ENCODE measurements at regions not wholly inside any gene's neighbourhood (a gene's known extent, or its start where the extent isn't known, plus 50 kb on each side); places are given as distances from the start of the nearest gene placed in this dataset.

GRCh38 chr1:94325377-94326302 is 88.3 kb upstream of the ARHGAP29 start:
- DNase-seq: no peak

DNA sequence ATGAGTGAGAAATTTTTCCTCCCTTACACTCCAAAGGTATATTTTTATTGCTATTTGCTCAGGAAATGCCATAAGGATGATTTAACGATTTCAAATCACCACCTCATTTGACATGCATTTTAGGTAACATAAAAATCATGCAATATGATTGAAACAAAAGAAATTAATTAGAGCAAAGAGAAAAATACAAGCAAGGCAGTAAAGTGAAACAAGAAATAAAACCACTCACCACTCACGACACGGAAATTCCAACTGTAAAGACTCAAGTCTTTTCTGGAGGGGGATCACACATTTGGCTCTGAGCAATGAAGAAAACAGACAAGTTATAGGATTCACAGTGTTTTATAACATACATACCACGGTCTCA is 86.8 kb upstream of the ARHGAP29 start:
- no peak for DNase-seq

DNA sequence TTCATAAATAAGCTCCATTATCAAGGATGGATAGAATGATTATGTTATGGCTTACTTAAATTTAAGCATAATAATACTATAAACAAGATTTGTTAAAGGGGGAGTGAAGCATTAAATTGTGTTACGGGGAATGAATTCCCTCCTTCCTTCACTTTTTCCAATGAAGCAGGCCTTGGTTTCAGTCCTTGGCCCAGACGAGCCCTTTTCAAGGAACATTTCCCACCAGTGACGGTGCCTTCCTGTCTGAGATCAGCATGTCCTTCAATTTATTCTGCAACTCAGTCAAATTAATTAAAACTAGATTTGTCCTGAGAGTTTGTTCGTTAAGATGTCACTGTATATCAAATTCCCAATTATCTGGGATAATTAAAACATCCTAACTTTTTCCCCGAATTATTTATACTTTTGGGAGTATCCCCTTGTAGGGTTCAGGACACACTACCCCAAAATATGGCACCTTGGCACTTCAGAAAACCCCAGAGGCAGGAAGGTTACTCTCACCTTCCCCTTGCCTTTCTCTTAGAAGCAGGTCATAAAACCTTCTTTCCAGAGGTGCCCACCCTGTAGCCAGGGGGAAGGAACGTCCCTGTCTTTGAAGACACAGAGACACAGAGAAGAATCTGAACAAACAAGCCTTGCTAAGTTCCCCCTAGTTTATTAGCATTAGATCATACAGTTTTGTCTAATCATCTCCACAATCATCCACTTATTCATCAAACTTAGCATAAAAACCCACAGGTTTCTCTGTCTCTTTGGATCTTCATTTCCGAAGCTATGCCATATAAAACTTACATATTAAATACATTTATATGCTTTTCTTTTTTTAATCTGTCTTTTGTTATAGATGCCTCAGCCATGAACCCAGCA is 86.2 kb upstream of the ARHGAP29 start:
- DNase-seq: no peak

DNA sequence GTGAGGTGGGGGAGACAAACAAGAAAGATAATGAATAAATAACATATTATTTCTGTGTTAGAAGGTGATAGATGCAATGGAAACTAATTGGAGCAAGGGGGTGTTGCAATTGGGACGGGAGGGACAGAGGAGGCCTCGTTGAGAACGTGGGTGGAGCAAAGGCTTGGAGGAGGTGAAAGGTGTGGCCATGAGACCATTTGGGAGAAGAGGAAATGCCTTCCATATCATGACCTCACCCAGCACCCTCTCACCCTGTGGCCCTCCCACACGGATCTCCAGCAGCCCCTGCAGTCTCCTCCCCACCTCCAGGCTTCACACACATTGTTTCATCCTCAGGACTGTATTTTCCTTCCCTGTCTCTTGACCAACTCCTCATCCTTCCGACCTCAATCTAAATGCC is 85.3 kb upstream of the ARHGAP29 start:
- no peak for DNase-seq

DNA sequence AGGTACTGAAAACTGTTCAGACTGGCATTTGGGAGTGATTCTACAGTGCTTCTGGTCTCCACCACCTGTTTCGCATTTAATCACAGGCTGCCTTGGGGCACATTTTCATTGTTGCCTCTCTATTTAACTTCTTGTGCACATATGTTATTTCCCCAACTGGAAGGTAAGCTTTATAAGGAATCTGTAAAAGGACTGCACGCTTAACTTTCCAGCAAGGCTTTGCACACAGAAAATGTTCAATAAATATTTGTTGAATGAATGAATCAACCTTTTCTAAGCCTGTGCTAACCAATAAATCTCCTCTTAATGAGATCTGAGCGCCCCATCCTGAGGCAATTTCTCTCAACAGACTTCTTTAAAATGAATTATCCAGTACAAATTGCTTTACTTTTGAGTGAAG is 84.3 kb upstream of the ARHGAP29 start:
- DNase-seq: no peak

- DNase-seq: no peak
Measured at GRCh38 chr1:94319319-94320102, 82.1 kb upstream of the ARHGAP29 start.

- DNase-seq: no peak
Measured at GRCh38 chr1:94318505-94319030, 81.2 kb upstream of the ARHGAP29 start.

GRCh38 chr1:94317790-94318188 is 80.4 kb upstream of the ARHGAP29 start:
- no peak for DNase-seq

- no peak for DNase-seq
Measured at GRCh38 chr1:94316836-94317789, 79.7 kb upstream of the ARHGAP29 start.

GRCh38 chr1:94316183-94316582 is 78.8 kb upstream of the ARHGAP29 start:
- DNase-seq: no peak

DNA sequence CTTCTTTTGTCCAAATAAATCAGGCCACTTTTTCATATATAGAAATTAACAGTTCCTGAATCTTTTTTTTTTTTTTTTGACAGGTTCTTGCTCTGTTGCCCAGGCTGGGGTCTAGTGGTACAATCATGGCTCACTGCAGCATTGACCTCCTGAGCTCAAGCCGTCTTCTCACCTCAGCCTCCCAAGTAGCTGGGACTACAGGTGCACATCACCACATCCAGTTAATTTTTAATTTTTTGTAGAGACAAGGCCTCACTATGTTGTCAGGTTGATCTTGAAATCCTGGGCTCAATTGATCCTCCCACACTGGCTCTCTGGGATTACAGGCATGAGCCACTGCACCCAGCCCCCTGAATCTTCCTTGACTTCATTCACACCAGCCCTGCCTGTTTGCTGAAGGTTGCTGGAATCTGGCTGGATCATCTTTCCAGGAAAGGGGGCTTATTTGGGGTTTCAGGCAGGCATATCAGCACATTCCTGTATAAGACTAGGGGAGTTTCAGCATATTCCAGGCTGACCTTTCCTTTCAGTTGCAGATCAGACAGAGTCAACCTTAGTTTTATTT is 78.2 kb upstream of the ARHGAP29 start:
- DNase-seq: no peak

DNA sequence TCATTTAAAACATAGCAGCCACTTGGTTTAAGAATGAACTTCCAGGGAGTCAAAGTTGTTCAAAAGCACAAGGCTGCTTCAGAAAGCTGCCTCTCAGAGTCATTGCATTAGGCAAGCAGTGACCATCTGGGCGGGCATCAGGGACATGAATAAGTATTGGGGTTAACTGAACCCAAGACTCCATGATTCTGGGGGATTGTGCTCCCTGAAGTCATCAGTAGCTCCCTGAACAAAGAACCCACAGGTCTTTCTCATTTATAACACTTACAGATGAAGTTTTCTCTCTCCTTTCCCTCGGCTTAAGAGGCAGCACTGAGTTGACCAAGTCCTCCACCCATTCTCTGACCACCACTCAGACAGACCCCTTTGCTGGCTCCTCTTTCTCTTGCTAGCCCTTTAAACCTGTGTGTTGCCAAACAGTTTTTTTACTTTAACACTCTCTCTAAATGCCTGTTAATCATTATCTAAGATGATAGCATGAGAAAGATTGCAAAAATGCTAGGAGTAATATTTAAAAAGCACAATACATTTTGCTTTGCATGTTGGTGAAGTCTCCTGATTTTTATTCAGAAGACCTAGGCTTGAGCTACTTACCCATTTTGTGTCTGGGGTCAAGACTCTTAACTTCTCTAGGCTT is 77.0 kb upstream of the ARHGAP29 start:
- DNase-seq: no peak

DNA sequence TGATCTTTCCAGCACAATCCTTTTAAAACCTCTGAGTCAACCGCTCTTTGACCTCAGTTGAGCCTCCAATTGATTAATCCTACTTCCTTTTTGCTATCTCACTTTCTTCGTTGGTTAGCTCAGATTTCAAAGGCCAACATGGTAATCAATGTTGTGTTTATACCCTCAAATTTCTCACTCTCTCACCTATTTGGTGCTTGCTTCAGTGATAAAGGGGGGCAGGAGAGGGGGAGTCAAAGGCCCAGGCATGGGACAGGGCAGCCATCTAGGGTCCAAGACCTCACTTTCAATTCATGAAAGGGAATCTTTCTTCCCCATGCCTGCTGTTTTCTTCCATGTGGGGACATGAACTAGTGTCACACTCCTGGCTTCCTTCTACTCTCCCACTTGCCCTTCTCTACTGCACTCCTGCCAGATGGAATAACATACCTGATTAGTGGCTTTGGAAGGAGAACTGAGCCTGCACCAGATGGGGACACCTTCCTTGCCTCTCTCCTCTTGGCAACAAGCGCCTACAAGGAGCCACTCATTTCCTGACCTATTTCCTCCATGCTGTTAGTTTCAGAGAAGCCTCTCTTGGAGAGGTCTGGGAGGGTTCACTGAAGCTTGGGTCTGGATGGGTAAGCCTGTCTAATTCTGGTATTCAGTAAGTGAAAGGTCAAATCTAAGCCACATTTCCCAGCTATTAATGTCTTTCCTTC is 73.3 kb upstream of the ARHGAP29 start:
- DNase-seq: no peak

GRCh38 chr1:94309829-94310569 is 72.6 kb upstream of the ARHGAP29 start:
- no peak for DNase-seq

DNA sequence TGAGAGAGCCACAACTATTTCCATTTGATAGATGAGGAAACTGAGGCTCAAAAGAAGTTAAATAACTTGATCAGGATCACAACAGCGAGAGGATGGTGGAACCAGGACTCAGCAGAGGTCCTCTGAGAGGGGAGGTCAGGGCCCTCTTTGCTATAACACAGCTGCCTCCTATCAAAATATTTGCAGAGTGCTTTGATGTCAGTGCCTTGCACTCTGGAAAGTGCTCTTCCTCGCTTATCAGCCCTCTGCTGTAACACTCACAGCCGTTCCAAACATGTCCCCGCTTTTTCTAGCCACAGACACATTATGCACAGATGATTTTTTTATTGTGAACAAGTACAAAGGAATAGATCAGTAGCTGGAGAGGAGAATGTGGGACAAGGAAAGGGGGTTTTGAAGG is 71.8 kb upstream of the ARHGAP29 start:
- peak; percentile 55 for DNase-seq

DNA sequence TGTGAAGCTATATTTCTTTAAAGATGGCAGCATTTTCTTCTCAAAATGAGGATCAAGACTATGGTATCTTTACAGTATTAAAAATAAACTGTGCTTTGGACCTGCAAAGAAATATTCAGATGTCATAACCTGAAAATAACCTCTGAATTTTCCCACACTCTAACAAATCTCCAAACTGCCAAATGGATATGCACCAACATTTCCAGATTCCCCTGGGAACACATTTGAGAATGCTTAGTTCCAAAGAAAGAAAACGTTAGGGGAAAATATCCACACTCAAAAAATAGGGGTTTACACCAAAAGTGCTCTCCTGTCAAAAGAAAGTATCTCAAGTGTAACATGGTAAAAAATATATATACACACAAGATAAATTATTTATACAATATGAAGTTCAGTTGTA is 69.1 kb upstream of the ARHGAP29 start:
- DNase-seq: no peak

GRCh38 chr1:94305704-94306103 is 68.3 kb upstream of the ARHGAP29 start:
- DNase-seq: no peak

GRCh38 chr1:94304553-94304952 is 67.2 kb upstream of the ARHGAP29 start:
- DNase-seq: no peak

- no peak for DNase-seq
Measured at GRCh38 chr1:94303005-94303404, 65.6 kb upstream of the ARHGAP29 start.

All from NCI-H510A (cell line).